Upper lobe of left lung (tissue), 6 donors: ENCODE measurements at regions not wholly inside any gene's neighbourhood (a gene's known extent, or its start where the extent isn't known, plus 50 kb on each side); places are given as distances from the start of the nearest gene placed in this dataset.
"Not testable (repeated sequence)": the region's sequence is repeated elsewhere in the genome, so short reads cannot be mapped to it uniquely, and the experiment has no call there.

Experiments used
- ATAC-seq, 2 donors: fragments of 200-7000 bp; cut with Tn5 transposase; one replicate each; pipeline ENCODE4 v1.9.1; 2022; ENCODE audit warnings: mild to moderate bottlenecking in 2 of 2, moderate library complexity in 2 of 2; ENCODE audit not compliant: low FRiP score in 2 of 2
- DNase-seq, 2 donors: peaks; one replicate each; pipeline ENCODE4 v3.0.0-alpha.2; 2019 to 2020
- H3K27ac ChIP-seq, 4 donors: fragments of 200-600 bp; sonication (generic); one replicate each; pipeline ENCODE4 v1.5.1; 2016 to 2019
- H3K27me3 ChIP-seq, 4 donors: fragments of 200-600 bp; sonication (generic); one replicate each; pipeline ENCODE4 v1.5.1; 2017 to 2019
- H3K36me3 ChIP-seq, 4 donors: fragments of 200-600 bp; sonication (generic); one replicate each; pipeline ENCODE4 v1.5.1; 2016 to 2019
- H3K4me1 ChIP-seq, 4 donors: fragments of 200-600 bp; sonication (generic); one replicate each; pipeline ENCODE4 v1.5.1; 2018 to 2019
- H3K4me3 ChIP-seq, 4 donors: fragments of 200-600 bp; sonication (generic); one replicate each; pipeline ENCODE4 v1.5.1; 2017 to 2019; ENCODE audit warnings: mild to moderate bottlenecking in 2 of 4, moderate library complexity in 1 of 4
- H3K9me3 ChIP-seq, 4 donors: fragments of 200-600 bp; sonication (generic); one replicate each; pipeline ENCODE4 v1.5.1; 2018 to 2019
- EP300 ChIP-seq, 4 donors: sonication (generic); formaldehyde crosslinking; IDR thresholded peaks; one replicate each; pipeline ENCODE4 v1.5.1; 2017; ENCODE audit warnings: antibody characterized with exemption in 4 of 4, control low read depth in 2 of 4
- POLR2A ChIP-seq, 4 donors: fragments of 450-650 bp; IDR thresholded peaks; one replicate each; pipeline ENCODE4 v1.5.1; 2016 to 2017; ENCODE audit warnings: antibody characterized with exemption in 4 of 4, mild to moderate bottlenecking in 2 of 4
- POLR2AphosphoS5 ChIP-seq, 2 donors: sonication (generic); formaldehyde crosslinking; IDR thresholded peaks; one replicate each; pipeline ENCODE4 v1.5.1; 2017; ENCODE audit warnings: antibody characterized with exemption in 2 of 2
- WGBS, 2 donors: methylation state at CpG; one replicate each; pipeline ENCODE4 v1.1.5; 2017 to 2018; 5-methylcytosine and 5-hydroxymethylcytosine counted together
- TF ChIP-seq, protein P1 (sequence below), 6 experiments: fragments of 450-650 bp in 4 of 6; fragments of 200-600 bp in 2 of 6; sonication (generic) in 2 of 6; IDR thresholded peaks; one replicate each; pipeline ENCODE4 v1.5.1; 2016 to 2019; ENCODE audit warnings: antibody characterized with exemption in 6 of 6
- donor health status: DM: no; HTN: no; CAD: no; lungs with moderate emphysema.
- donor health status: DM: no; HTN: yes; CAD: no; lungs with severe emphysema.

DNA sequence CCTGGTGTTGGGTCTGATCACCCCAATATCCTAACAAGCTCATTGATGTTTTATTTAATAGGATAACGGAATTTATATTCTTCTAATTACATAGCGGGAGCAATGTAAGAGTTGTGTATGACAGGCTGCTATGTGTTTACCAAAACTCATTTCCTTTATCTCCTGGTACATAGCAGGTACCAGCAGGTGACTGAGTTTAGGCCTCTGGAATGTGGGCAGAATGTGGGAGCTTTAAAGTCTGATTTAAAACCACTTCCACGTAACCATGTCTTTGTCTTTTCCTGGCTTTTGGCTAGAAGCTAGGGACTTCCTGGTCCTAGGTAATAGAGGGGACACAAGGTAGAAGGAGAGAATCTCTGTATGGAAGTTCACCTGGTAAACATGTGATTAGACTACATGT lies 504.6 kb upstream of the SYNCRIP start:
- H3K27ac ChIP-seq = no peak overlapping the region
- no peaks in the 10 kb centered on the region for H3K9me3 ChIP-seq
- H3K27me3 ChIP-seq = no peaks in the 10 kb centered on the region
- WGBS, 2 donors = 90 to 97% methylated on average over 3 of the region's 3 CpGs
- no peak overlapping the region for H3K4me3 ChIP-seq
- TF ChIP-seq EP300 (IDR thresholded peaks at IDR 0.05) (no peak), POLR2AphosphoS5 (IDR thresholded peaks at IDR 0.05) (no peak), POLR2A (IDR thresholded peaks at IDR 0.05) (no peak)
- TF ChIP-seq, protein P1, sequence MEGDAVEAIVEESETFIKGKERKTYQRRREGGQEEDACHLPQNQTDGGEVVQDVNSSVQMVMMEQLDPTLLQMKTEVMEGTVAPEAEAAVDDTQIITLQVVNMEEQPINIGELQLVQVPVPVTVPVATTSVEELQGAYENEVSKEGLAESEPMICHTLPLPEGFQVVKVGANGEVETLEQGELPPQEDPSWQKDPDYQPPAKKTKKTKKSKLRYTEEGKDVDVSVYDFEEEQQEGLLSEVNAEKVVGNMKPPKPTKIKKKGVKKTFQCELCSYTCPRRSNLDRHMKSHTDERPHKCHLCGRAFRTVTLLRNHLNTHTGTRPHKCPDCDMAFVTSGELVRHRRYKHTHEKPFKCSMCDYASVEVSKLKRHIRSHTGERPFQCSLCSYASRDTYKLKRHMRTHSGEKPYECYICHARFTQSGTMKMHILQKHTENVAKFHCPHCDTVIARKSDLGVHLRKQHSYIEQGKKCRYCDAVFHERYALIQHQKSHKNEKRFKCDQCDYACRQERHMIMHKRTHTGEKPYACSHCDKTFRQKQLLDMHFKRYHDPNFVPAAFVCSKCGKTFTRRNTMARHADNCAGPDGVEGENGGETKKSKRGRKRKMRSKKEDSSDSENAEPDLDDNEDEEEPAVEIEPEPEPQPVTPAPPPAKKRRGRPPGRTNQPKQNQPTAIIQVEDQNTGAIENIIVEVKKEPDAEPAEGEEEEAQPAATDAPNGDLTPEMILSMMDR (IDR thresholded peaks at IDR 0.05) = no peak
- ATAC-seq = no peak
- H3K4me1 ChIP-seq = no peaks in the 10 kb centered on the region
- DNase-seq = no peak
- no peaks in the 10 kb centered on the region for H3K36me3 ChIP-seq

DNA sequence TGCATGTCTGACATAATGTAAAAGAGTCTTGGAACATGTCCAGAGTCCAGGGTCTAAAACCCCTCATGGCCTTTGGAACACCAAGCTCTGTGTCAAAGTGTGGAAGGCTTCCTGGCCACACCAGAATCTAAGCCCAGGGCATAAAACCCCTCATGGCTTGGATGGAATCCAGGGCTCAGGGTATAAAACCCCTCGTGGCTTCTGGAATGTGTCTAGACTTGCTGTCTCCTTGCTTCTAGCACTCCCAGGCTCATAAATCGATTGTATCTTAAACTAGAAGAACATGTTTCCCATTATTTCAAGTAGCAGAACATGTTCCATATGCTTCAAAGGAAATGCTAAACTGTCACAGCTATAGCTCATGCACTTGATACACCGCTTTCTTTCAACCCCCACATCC lies 504.1 kb upstream of the SYNCRIP start:
- not testable (repeated sequence) for H3K27me3 ChIP-seq, H3K9me3 ChIP-seq, ATAC-seq, H3K36me3 ChIP-seq, DNase-seq, H3K27ac ChIP-seq, H3K4me3 ChIP-seq, H3K4me1 ChIP-seq
- WGBS, 2 donors = 55 to 66% methylated on average over 3 of the region's 3 CpGs

DNA sequence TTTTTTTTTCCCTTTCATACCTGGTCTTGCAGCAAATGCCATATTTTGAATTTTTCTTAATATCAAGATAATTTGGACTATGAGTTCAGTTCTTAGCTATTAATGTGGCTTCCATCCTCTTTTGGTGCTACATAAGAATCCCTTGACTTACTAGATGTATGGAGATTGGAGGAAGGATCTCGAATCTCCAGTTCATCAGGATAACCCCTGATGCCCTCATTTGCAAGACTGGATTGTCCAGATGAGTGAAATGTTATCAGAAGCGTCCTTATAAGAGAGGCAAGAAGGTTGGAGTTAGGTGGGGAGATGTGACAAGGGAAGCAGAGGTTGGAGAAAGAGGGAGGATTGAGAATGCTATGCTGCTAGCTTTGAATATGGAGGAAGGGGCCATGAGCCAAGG lies 499.6 kb upstream of the SYNCRIP start:
- DNase-seq (no peak), ATAC-seq (no peak)
- Histone ChIP-seq H3K27me3 (no peaks in the 10 kb centered on the region), H3K9me3 (no peaks in the 10 kb centered on the region), H3K27ac (no peak overlapping the region), H3K4me3 (no peak overlapping the region), H3K4me1 (no peaks in the 10 kb centered on the region), H3K36me3 (no peaks in the 10 kb centered on the region)
- TF ChIP-seq POLR2A (IDR thresholded peaks at IDR 0.05) (no peak), POLR2AphosphoS5 (IDR thresholded peaks at IDR 0.05) (no peak), EP300 (IDR thresholded peaks at IDR 0.05) (no peak)
- TF ChIP-seq, protein P1 (IDR thresholded peaks at IDR 0.05) = no peak
- WGBS, 2 donors = 51 to 56% methylated on average over 2 of the region's 2 CpGs

GRCh38 chr6:86128130-86128814 lies 485.6 kb upstream of the SYNCRIP start:
- H3K27ac ChIP-seq = no peak overlapping the region
- no peaks in the 10 kb centered on the region for H3K36me3 ChIP-seq
- 46 to 62% methylated on average over 7 of the region's 7 CpGs for WGBS, 2 donors
- H3K4me1 ChIP-seq = no peaks in the 10 kb centered on the region
- DNase-seq = no peak
- no peak for ATAC-seq
- peaks cover 0 to 7% (median 0%) of the 10 kb centered on the region in 4 donors for H3K9me3 ChIP-seq
- no peaks in the 10 kb centered on the region for H3K27me3 ChIP-seq
- TF ChIP-seq, protein P1 (IDR thresholded peaks at IDR 0.05) = no peak
- TF ChIP-seq POLR2A (IDR thresholded peaks at IDR 0.05) (no peak), EP300 (IDR thresholded peaks at IDR 0.05) (no peak), POLR2AphosphoS5 (IDR thresholded peaks at IDR 0.05) (no peak)
- H3K4me3 ChIP-seq = no peak overlapping the region

GRCh38 chr6:86122086-86122485 lies 479.4 kb upstream of the SYNCRIP start:
- H3K9me3 ChIP-seq = no peaks in the 10 kb centered on the region

More at GRCh38 chr6:86122086-86122485, 479.4 kb upstream of the SYNCRIP start:
- Histone ChIP-seq H3K36me3 (no peaks in the 10 kb centered on the region), H3K4me1 (no peaks in the 10 kb centered on the region), H3K27me3 (no peaks in the 10 kb centered on the region), H3K4me3 (no peak overlapping the region), H3K27ac (no peak overlapping the region)
- no peak for DNase-seq
- ATAC-seq = no peak
- no peak for TF ChIP-seq POLR2A (IDR thresholded peaks at IDR 0.05)
- no peak for TF ChIP-seq EP300 (IDR thresholded peaks at IDR 0.05)
- TF ChIP-seq, protein P1 (IDR thresholded peaks at IDR 0.05) = no peak
- no peak for TF ChIP-seq POLR2AphosphoS5 (IDR thresholded peaks at IDR 0.05)
